IPS-18a (cell line): ENCODE measurements at regions not wholly inside any gene's neighbourhood (a gene's known extent, or its start where the extent isn't known, plus 50 kb on each side); places are given as distances from the start of the nearest gene placed in this dataset.

ENCODE experiments used
- H3K27ac ChIP-seq: one replicate; pipeline ENCODE4 v1.5.1; 2013; ENCODE audit warnings: low read length
- H3K27me3 ChIP-seq: one replicate; pipeline ENCODE4 v1.6.1; 2013; ENCODE audit warnings: mild to moderate bottlenecking, low read length; ENCODE audit not compliant: control insufficient read depth, insufficient read depth
- H3K36me3 ChIP-seq: one replicate; pipeline ENCODE4 v1.6.1; 2013; ENCODE audit warnings: low read depth, low read length; ENCODE audit not compliant: control insufficient read depth
- H3K4me1 ChIP-seq: one replicate; pipeline ENCODE4 v1.6.1; 2013; ENCODE audit warnings: low read depth, low read length; ENCODE audit not compliant: control insufficient read depth
- H3K4me3 ChIP-seq: one replicate; pipeline ENCODE4 v1.5.1; 2013; ENCODE audit warnings: low read length
- H3K9ac ChIP-seq: one replicate; pipeline ENCODE4 v1.6.1; 2013; ENCODE audit warnings: mild to moderate bottlenecking, low read length, moderate library complexity
- H3K9me3 ChIP-seq: one replicate; pipeline ENCODE4 v1.6.1; 2013; ENCODE audit warnings: low read depth, low read length; ENCODE audit not compliant: control insufficient read depth

GRCh38 chr21:25039461-25040380 lies 567.6 kb downstream of the MRPL39 start:
- Histone ChIP-seq H3K27me3 (no peaks in the 10 kb centered on the region), H3K4me1 (no peaks in the 10 kb centered on the region), H3K9ac (no peak overlapping the region), H3K9me3 (peaks cover 7% of the 10 kb centered on the region), H3K4me3 (no peak overlapping the region), H3K27ac (no peak overlapping the region), H3K36me3 (no peaks in the 10 kb centered on the region)

- Histone ChIP-seq H3K27me3 (no peaks in the 10 kb centered on the region), H3K4me3 (no peak overlapping the region), H3K36me3 (no peaks in the 10 kb centered on the region), H3K4me1 (no peaks in the 10 kb centered on the region), H3K9me3 (peaks cover 13% of the 10 kb centered on the region), H3K27ac (no peak overlapping the region), H3K9ac (no peak overlapping the region)
These were observed 570.5 kb downstream of the MRPL39 start for GRCh38 chr21:25036775-25037174.

DNA sequence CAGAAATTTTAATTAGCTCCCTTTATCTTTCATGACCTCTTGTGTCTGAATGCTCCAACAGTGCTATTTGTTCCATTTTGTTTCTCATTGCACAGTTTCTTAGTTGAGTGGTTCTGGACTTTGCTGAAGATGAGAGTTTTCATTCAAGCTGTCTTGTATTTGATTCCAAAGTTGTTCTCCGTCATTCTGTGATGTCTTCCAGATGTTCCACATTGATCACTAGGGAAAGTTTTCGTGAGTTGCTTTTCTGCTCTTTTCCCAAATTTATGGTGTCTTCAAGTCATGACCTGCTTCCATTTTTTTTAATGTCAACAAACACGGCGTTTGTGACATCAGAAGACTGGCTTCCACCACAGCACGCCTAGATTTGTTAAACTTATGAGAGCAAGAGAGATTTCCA lies 575.5 kb downstream of the MRPL39 start:
- Histone ChIP-seq H3K9ac (no peak overlapping the region), H3K9me3 (peaks cover 6% of the 10 kb centered on the region), H3K36me3 (no peaks in the 10 kb centered on the region), H3K27ac (no peak overlapping the region), H3K4me1 (no peaks in the 10 kb centered on the region), H3K27me3 (no peaks in the 10 kb centered on the region), H3K4me3 (no peak overlapping the region)

DNA sequence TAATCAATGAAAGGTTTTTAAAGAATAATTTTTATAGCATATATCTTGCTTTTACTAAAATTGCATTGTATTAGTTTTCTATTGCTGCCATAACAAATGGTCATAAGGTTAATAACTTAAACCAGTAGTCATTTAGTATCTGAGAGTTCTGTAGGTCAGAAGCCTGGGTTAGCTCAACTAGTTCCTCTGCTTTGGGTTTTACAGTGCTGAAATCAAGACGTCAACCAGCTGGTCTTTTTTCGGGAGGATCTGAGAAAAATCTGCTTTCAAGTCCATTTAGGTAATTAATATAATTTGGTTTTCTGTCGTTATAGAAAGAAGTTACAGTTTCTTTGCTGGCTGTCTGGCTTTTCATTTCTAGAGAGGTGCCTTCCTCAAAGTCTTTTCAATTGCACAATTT lies 577.7 kb downstream of the MRPL39 start:
- H3K4me3 ChIP-seq = no peak overlapping the region

DNA sequence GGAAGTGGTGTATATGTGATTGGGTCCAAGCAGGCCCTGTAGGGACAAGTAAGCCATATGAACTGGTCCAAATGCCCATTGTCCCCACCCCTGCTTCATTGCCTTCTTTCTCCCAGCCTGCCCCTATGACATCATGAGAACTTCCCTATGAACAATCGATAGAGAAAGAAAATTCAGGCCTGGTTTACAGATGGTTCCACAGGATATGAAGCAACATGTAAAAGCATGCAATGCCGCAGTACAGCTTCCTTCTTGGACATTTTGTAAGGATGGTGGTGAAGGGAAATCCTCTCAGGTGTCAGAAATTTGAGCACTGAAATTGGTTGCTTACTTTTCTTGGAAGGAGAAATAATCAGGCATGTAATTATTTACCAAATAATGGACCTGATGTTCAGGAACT lies 581.7 kb downstream of the MRPL39 start:
- H3K9me3 ChIP-seq = no peaks in the 10 kb centered on the region
- no peaks in the 10 kb centered on the region for H3K27me3 ChIP-seq
- H3K9ac ChIP-seq = no peak overlapping the region
- H3K27ac ChIP-seq = no peak overlapping the region
- H3K4me3 ChIP-seq = no peak overlapping the region
- H3K4me1 ChIP-seq = no peaks in the 10 kb centered on the region
- H3K36me3 ChIP-seq = no peaks in the 10 kb centered on the region

More for the DNA sequence above, 577.7 kb downstream of the MRPL39 start:
- peaks cover 6% of the 10 kb centered on the region for H3K9me3 ChIP-seq
- no peaks in the 10 kb centered on the region for H3K4me1 ChIP-seq
- H3K27ac ChIP-seq = no peak overlapping the region
- no peak overlapping the region for H3K9ac ChIP-seq
- H3K27me3 ChIP-seq = no peaks in the 10 kb centered on the region
- no peaks in the 10 kb centered on the region for H3K36me3 ChIP-seq

- H3K27me3 ChIP-seq = no peaks in the 10 kb centered on the region
- H3K27ac ChIP-seq = no peak overlapping the region
- no peaks in the 10 kb centered on the region for H3K4me1 ChIP-seq
- H3K9me3 ChIP-seq = peaks cover 5% of the 10 kb centered on the region
- no peak overlapping the region for H3K4me3 ChIP-seq
- H3K36me3 ChIP-seq = no peaks in the 10 kb centered on the region
- H3K9ac ChIP-seq = no peak overlapping the region
These were observed 582.6 kb downstream of the MRPL39 start for GRCh38 chr21:25024639-25025038.

- Histone ChIP-seq H3K27me3 (no peaks in the 10 kb centered on the region), H3K36me3 (no peaks in the 10 kb centered on the region), H3K9me3 (no peaks in the 10 kb centered on the region), H3K9ac (no peak overlapping the region), H3K27ac (no peak overlapping the region), H3K4me3 (no peak overlapping the region), H3K4me1 (no peaks in the 10 kb centered on the region)
These were observed 601.9 kb downstream of the MRPL39 start for GRCh38 chr21:25005388-25005787.

DNA sequence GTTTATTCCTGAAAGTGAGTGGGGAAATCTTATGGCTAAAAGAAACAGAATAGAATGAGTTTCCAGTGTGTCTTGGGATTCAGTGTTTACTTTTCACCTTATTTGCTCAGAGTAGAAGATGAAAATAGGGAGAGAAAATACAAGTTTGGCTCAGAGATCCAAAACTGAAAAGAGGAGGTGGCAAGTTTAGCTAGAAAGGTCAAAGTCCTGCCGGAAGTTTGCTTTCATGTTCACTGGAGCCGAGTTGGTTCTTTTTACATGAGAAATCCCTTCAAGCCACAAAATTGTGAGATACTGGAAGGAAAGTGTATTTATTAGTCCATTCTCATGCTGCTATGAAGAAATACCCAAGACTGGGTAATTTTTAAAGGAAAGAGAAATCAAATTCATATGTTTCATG lies 604.6 kb downstream of the MRPL39 start:
- no peaks in the 10 kb centered on the region for H3K4me1 ChIP-seq
- no peak overlapping the region for H3K4me3 ChIP-seq
- peaks cover 3% of the 10 kb centered on the region for H3K9me3 ChIP-seq
- no peak overlapping the region for H3K27ac ChIP-seq
- H3K36me3 ChIP-seq = no peaks in the 10 kb centered on the region
- H3K9ac ChIP-seq = no peak overlapping the region
- H3K27me3 ChIP-seq = no peaks in the 10 kb centered on the region

- Histone ChIP-seq H3K4me1 (no peaks in the 10 kb centered on the region), H3K9me3 (peaks cover 3% of the 10 kb centered on the region), H3K36me3 (no peaks in the 10 kb centered on the region), H3K4me3 (no peak overlapping the region), H3K27ac (no peak overlapping the region), H3K27me3 (no peaks in the 10 kb centered on the region), H3K9ac (no peak overlapping the region)
These were observed 612.1 kb downstream of the MRPL39 start for GRCh38 chr21:24995216-24995615.

DNA sequence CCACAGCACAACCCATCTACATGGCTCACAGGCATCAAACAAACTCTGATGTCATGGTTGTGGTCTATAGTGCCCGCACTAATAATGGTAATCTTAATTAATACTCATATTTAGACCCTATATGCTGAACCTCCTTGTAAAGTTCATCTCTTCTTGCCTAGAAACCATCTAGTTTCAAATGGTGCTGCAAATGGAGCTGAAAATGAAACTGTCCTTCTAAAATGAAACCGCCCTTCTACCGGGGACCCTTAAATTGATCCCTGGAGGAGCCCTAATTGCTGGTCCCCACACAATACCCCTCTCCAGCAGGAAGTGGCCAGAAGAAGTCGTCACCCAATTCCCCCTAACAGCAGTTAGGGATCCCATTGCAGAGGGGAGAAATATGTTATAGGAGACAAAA lies 612.6 kb downstream of the MRPL39 start:
- no peak overlapping the region for H3K4me3 ChIP-seq
- H3K27ac ChIP-seq = no peak overlapping the region
- H3K9me3 ChIP-seq = peaks cover 6% of the 10 kb centered on the region
- no peaks in the 10 kb centered on the region for H3K27me3 ChIP-seq
- H3K9ac ChIP-seq = no peak overlapping the region
- H3K4me1 ChIP-seq = no peaks in the 10 kb centered on the region
- no peaks in the 10 kb centered on the region for H3K36me3 ChIP-seq

- Histone ChIP-seq H3K4me3 (no peak overlapping the region), H3K36me3 (no peaks in the 10 kb centered on the region), H3K9me3 (peaks cover 15% of the 10 kb centered on the region), H3K4me1 (peaks cover 5% of the 10 kb centered on the region), H3K9ac (no peak overlapping the region), H3K27ac (no peak overlapping the region), H3K27me3 (no peaks in the 10 kb centered on the region)
These were observed 617.8 kb downstream of the MRPL39 start for GRCh38 chr21:24989516-24989915.

DNA sequence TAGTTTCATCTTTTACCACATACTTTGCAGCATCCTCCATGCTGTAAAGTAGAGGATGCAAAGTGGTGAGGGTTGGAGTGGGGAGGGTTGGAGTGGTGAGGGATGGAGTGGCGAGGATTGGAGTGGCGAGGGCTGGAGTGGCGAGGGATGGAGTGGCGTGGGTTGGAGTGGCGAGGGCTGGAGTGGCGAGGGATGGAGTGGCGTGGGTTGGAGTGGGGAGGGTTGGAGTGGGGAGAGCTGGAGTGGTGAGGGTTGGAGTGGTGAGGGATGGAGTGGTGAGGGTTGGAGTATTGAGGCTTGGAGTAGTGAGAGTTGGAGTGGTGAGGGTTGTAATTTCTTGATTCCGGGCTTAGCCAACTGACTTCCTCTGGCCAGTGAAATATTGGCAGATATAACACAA lies 618.3 kb downstream of the MRPL39 start:
- Histone ChIP-seq H3K27me3 (no peaks in the 10 kb centered on the region), H3K36me3 (no peaks in the 10 kb centered on the region), H3K27ac (no peak overlapping the region), H3K4me1 (peaks cover 8% of the 10 kb centered on the region), H3K9me3 (peaks cover 15% of the 10 kb centered on the region), H3K9ac (no peak overlapping the region), H3K4me3 (no peak overlapping the region)
